ENCODE measurements at regions not wholly inside any gene's neighbourhood (a gene's known extent, or its start where the extent isn't known, plus 50 kb on each side); places are given as distances from the start of the nearest gene placed in this dataset.

- TF ChIP-seq POLR2A (IDR thresholded peaks at IDR 0.05) = no peak
- TF ChIP-seq, protein P1, sequence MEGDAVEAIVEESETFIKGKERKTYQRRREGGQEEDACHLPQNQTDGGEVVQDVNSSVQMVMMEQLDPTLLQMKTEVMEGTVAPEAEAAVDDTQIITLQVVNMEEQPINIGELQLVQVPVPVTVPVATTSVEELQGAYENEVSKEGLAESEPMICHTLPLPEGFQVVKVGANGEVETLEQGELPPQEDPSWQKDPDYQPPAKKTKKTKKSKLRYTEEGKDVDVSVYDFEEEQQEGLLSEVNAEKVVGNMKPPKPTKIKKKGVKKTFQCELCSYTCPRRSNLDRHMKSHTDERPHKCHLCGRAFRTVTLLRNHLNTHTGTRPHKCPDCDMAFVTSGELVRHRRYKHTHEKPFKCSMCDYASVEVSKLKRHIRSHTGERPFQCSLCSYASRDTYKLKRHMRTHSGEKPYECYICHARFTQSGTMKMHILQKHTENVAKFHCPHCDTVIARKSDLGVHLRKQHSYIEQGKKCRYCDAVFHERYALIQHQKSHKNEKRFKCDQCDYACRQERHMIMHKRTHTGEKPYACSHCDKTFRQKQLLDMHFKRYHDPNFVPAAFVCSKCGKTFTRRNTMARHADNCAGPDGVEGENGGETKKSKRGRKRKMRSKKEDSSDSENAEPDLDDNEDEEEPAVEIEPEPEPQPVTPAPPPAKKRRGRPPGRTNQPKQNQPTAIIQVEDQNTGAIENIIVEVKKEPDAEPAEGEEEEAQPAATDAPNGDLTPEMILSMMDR (IDR thresholded peaks at IDR 0.05) = no peak
- TF ChIP-seq EP300 (IDR thresholded peaks at IDR 0.05) = no peak
- TF ChIP-seq POLR2AphosphoS5 (IDR thresholded peaks at IDR 0.05) = no peak
Observed at GRCh38 chr6:104462811-104463599, 396.7 kb downstream of the HACE1 start.
